ENCODE measurements at regions not wholly inside any gene's neighbourhood (a gene's known extent, or its start where the extent isn't known, plus 50 kb on each side); places are given as distances from the start of the nearest gene placed in this dataset.

DNA sequence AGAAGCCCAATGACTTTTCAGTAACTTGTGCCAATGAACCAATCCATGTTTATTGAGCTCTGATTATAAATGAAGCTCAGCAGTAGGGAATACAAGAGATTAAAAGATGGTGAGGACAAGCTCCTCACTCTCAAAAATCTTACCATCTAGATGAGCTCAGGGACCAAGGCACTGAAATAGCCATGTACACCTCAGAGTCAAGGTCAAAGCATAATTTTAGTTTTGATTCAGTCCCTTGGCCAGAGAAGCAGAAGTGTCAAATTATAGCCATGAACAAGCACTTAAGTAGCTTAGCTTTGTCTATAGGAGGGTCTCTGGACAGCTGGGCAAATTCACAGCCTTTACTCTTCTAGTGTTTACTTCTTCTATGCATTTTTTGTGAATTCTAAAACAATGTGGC, 131.0 kb upstream of the DTNBP1 start:
- Mint-ChIP-seq H3K36me3 (peaks cover 0 to 6% (median 5%) of the 10 kb centered on the region in 3 donors), H3K27me3 (ENCODE audit: low read depth in 3 of 3) (peaks cover 1 to 6% (median 3%) of the 10 kb centered on the region in 3 donors), H3K4me3 (no peak overlapping the region), H3K4me1 (no peaks in the 10 kb centered on the region), H3K27ac (no peak overlapping the region), H3K9me3 (peaks cover 6 to 13% (median 11%) of the 10 kb centered on the region in 6 donors)
- DNase-seq, result no peak

DNA sequence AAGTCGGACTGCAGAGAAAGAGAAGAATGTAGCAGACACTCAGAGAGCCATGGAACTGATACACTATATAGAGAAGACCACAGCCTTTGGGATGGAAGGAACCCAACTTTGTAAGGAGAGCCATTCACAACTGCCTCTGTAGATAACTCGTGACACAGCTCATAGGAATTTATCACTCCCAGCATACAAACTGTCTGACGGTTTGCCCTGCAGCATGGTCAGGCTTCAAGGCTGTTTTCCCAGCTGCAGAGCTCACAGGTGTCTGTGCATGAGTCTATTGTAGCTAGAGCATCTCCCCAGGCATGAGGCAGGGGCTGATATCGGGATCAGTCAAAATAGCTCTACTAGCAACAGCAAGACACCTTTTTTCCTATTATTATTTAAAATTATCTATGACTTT, 130.5 kb upstream of the DTNBP1 start:
- no peak overlapping the region for H3K4me3 Mint-ChIP-seq
- peaks cover 4 to 11% (median 9%) of the 10 kb centered on the region in 6 donors for H3K9me3 Mint-ChIP-seq
- no peak for DNase-seq
- H3K27me3 Mint-ChIP-seq (ENCODE audit: low read depth in 3 of 3), result peaks cover 2 to 6% (median 3%) of the 10 kb centered on the region in 3 donors
- no peak overlapping the region for H3K27ac Mint-ChIP-seq
- no peaks in the 10 kb centered on the region for H3K4me1 Mint-ChIP-seq
- H3K36me3 Mint-ChIP-seq, result peaks cover 0 to 9% (median 6%) of the 10 kb centered on the region in 3 donors

DNA sequence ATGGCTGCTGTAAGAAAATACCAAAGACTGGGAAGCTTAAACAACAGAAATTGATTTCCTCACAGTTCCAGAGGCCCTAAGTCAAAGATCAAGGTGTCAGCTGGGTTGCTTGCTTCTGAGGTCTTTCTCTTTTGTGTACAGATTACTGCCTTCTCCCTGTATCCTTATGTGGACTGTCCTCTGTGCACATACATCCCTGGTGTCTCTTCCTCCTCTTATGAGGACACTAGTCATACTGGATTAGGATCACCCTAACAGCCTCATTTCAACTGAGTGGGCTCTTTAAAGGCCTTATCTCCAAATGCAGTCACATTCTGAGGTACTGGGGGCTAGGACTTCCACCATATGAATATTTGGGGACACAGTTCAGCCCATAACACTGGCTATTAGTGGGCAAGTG, 130.0 kb upstream of the DTNBP1 start:
- DNase-seq, result no peak
- peaks cover 0 to 12% (median 6%) of the 10 kb centered on the region in 3 donors for H3K36me3 Mint-ChIP-seq
- no peaks in the 10 kb centered on the region for H3K4me1 Mint-ChIP-seq
- no peak overlapping the region for H3K4me3 Mint-ChIP-seq
- no peak overlapping the region for H3K27ac Mint-ChIP-seq
- H3K9me3 Mint-ChIP-seq, result peaks cover 3 to 9% (median 6%) of the 10 kb centered on the region in 6 donors
- peaks cover 2 to 6% (median 3%) of the 10 kb centered on the region in 3 donors for H3K27me3 Mint-ChIP-seq (ENCODE audit: low read depth in 3 of 3)

DNA sequence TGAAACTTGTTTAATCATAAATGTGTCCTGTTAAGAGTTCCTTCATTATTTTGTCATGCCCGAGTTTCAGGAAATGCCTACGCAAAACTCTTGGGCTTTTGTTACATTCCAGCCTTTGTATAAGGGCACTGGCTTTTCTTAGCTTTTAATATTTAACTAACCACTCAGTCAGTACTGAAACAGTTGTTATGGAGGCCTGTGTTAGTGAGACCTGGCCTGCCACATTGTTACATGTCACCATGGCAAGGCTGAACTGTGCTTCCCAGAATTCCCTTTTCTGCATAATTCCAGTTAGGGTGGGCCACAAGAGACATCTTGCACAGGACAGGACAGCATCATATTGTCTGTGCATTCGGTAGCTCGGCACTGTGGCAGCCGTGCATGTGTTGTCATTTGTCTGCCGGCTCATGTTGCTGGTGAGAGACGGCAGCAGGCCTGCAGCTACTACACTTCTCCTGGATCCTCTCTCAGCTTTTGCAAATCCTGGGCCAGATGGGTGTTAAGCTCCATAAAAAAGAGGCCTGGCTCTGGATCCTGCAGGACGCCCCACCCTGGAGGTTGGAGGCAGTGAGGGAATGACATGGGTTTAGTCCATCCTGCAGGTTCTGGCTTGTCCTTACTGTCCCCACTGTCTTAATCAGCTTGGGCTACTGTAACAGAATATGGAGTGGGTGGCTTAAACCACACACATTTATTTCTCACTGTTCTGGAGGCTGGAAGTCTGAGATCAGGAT, 128.8 kb upstream of the DTNBP1 start:
- H3K36me3 Mint-ChIP-seq, result peaks cover 0 to 11% (median 0%) of the 10 kb centered on the region in 3 donors
- H3K27ac Mint-ChIP-seq, result no peak overlapping the region
- DNase-seq, result no peak
- H3K4me1 Mint-ChIP-seq, result no peaks in the 10 kb centered on the region
- H3K27me3 Mint-ChIP-seq (ENCODE audit: low read depth in 3 of 3), result peaks cover 0 to 2% (median 2%) of the 10 kb centered on the region in 3 donors
- peaks cover 0 to 3% (median 0%) of the 10 kb centered on the region in 6 donors for H3K9me3 Mint-ChIP-seq
- H3K4me3 Mint-ChIP-seq, result no peak overlapping the region

DNA sequence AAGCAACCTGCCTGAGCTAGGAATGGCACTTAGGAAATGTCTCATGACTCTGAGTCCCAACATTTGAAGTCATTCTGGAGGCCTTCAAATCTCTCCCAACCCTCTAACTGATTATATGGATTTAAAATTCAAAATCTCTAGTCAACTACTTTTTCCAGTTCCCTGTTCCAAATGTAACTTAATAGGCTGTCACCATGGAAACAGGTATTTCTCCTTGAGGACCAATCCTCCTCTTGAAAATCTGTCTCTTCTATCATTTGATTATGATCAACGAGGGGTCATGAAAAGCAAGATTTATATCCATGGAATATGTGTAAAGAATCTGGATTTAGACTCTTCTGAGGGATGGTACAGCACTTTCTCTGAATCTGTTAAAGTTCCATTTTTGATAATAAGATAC, 127.3 kb upstream of the DTNBP1 start:
- no peak overlapping the region for H3K27ac Mint-ChIP-seq
- peaks cover 0 to 2% (median 0%) of the 10 kb centered on the region in 3 donors for H3K27me3 Mint-ChIP-seq (ENCODE audit: low read depth in 3 of 3)
- no peak for DNase-seq
- H3K4me3 Mint-ChIP-seq, result no peak overlapping the region
- H3K4me1 Mint-ChIP-seq, result no peaks in the 10 kb centered on the region
- peaks cover 0 to 3% (median 0%) of the 10 kb centered on the region in 6 donors for H3K9me3 Mint-ChIP-seq
- H3K36me3 Mint-ChIP-seq, result peaks cover 0 to 11% (median 0%) of the 10 kb centered on the region in 3 donors

DNA sequence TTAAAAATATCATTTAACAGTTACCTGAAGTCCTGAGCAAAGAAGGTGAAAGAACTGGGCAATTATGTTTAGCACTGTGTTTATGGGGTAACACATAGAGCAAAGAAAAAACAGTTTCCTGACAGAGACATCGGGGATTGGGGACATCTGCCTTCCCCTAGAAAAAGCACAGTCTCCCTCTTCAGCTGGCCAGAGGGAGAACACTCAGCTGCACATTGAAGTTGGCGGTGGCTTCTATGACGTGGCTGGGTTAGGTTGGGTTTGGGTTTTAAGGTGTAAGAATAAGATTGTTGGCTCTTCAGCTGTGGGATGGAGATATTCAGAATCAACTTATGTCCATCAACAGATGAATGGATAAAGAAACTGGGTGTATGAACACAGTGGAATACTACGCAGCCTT, 124.0 kb upstream of the DTNBP1 start:
- Mint-ChIP-seq H3K4me1 (no peaks in the 10 kb centered on the region), H3K4me3 (no peak overlapping the region), H3K27ac (no peak overlapping the region), H3K9me3 (peaks cover 0 to 3% (median 0%) of the 10 kb centered on the region in 6 donors), H3K36me3 (peaks cover 0 to 14% (median 0%) of the 10 kb centered on the region in 3 donors), H3K27me3 (ENCODE audit: low read depth in 3 of 3) (peaks cover 0 to 2% (median 2%) of the 10 kb centered on the region in 3 donors)
- DNase-seq, result no peak

DNA sequence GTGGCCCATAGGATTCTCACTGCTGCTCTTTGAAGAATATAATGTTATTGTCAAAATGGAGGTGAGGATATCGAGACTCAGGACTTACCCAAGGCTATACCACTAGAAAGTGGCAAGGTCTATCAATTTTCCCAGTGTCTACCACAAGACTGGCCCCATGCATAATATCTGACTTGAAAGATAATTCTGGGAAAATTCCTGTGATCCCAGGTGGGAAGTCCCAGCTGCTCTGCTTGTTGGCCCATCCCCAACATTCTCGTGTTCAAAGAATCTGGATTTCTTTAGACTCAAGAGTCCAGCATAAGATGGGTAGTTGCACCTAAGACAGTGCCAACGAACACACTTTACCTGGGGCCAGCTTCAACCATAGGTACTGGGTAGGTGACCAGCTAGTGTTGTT, 120.7 kb upstream of the DTNBP1 start:
- H3K4me1 Mint-ChIP-seq, result no peaks in the 10 kb centered on the region

DNA sequence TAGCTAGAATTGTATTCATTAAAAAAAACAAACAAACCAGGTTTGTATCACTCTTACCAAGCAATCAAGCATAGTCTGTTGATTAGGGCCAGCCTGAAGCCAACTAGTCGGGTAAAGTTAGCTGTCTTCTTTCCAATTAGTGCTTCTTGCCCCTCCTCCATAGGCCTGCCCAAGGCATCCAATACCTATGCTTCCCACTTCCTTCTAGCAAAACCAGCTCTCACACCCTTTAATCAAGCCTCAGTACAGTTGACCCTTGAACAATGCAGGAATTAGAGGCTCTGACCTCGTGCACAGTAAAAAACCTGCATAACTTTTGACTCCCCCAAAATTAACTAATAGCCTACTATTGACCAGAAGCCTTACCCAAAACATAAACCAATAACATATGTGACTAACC, 119.1 kb upstream of the DTNBP1 start:
- H3K4me1 Mint-ChIP-seq, result no peaks in the 10 kb centered on the region

More for the DNA sequence above, 120.7 kb upstream of the DTNBP1 start:
- H3K4me3 Mint-ChIP-seq, result no peak overlapping the region
- no peak overlapping the region for H3K27ac Mint-ChIP-seq
- no peaks in the 10 kb centered on the region for H3K9me3 Mint-ChIP-seq
- H3K36me3 Mint-ChIP-seq, result peaks cover 0 to 12% (median 0%) of the 10 kb centered on the region in 3 donors
- DNase-seq, result no peak
- H3K27me3 Mint-ChIP-seq (ENCODE audit: low read depth in 3 of 3), result peaks cover 0 to 2% (median 0%) of the 10 kb centered on the region in 3 donors

DNA sequence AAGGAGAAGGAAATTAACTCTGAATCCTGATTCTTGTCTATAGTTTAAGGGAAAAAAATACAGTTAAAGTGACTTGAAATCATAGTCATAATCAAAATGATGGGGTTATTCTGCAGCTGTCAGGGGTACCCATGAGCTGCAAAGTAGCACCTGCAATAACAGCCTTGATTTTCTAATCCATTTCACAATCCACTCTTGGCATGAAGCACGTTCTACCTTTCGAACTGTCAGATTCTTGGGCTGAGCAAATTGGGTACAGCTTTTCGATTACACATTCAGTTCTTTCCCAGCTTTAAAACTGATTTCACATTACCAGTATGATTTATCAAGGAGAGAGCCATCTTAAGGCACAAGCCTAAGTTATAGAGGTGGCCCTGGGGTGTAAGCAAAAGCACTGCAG, 118.5 kb upstream of the DTNBP1 start:
- H3K4me3 Mint-ChIP-seq, result no peak overlapping the region
- H3K4me1 Mint-ChIP-seq, result no peaks in the 10 kb centered on the region
- H3K9me3 Mint-ChIP-seq, result no peaks in the 10 kb centered on the region
- H3K27me3 Mint-ChIP-seq (ENCODE audit: low read depth in 3 of 3), result peaks cover 0 to 2% (median 2%) of the 10 kb centered on the region in 3 donors
- H3K27ac Mint-ChIP-seq, result no peak overlapping the region
- DNase-seq, result no peak
- H3K36me3 Mint-ChIP-seq, result peaks cover 0 to 3% (median 0%) of the 10 kb centered on the region in 3 donors

More for the DNA sequence above, 119.1 kb upstream of the DTNBP1 start:
- no peak overlapping the region for H3K4me3 Mint-ChIP-seq
- no peaks in the 10 kb centered on the region for H3K9me3 Mint-ChIP-seq
- H3K27me3 Mint-ChIP-seq (ENCODE audit: low read depth in 3 of 3), result peaks cover 0 to 2% (median 2%) of the 10 kb centered on the region in 3 donors
- peaks cover 0 to 4% (median 0%) of the 10 kb centered on the region in 3 donors for H3K36me3 Mint-ChIP-seq
- no peak for DNase-seq
- no peak overlapping the region for H3K27ac Mint-ChIP-seq

DNA sequence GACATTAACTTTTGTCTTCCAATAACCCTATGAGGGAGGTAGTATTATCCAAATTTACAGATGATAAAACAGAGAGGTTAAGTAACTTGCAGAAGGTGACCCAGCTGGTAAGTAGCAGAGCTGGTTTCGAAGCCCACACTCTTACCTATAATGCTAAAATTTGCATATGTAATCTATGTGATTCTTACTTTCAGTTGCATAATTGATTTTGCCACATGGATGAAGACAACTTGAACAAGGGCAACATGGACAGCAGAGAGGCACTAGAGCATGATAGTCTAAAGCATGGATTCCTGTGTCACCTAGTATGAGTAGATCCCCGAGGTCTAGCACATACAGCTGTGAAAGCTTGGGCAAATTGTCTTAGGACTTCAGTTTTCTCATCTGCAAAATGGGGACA, 117.6 kb upstream of the DTNBP1 start:
- Mint-ChIP-seq H3K9me3 (no peaks in the 10 kb centered on the region), H3K27ac (no peak overlapping the region), H3K4me3 (no peak overlapping the region), H3K36me3 (peaks cover 0 to 3% (median 0%) of the 10 kb centered on the region in 3 donors), H3K4me1 (no peaks in the 10 kb centered on the region), H3K27me3 (ENCODE audit: low read depth in 3 of 3) (peaks cover 0 to 2% (median 2%) of the 10 kb centered on the region in 3 donors)
- DNase-seq, result no peak

DNA sequence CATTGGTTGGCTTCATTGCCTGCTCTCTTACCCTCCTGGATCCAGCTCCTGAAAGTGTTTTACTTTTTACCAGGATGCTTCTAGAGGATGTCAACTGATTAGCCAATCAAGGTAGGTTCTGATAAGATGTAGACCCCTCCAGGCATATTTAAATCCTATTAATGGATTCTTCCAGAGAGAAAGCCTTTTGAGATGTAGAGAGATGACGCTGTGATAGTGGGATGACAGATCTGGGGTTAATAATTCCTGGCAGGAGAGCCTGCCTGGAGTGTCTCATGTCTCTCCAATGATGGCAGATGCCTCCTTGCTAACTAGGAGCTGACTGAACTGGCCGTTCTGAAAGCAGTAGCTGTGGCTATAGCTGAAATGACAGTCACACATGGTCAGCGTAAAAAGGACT, 116.9 kb upstream of the DTNBP1 start:
- Mint-ChIP-seq H3K4me3 (no peak overlapping the region), H3K27me3 (ENCODE audit: low read depth in 3 of 3) (peaks cover 0 to 2% (median 2%) of the 10 kb centered on the region in 3 donors), H3K36me3 (peaks cover 0 to 3% (median 0%) of the 10 kb centered on the region in 3 donors), H3K27ac (no peak overlapping the region), H3K4me1 (no peaks in the 10 kb centered on the region), H3K9me3 (no peaks in the 10 kb centered on the region)
- no peak for DNase-seq

DNA sequence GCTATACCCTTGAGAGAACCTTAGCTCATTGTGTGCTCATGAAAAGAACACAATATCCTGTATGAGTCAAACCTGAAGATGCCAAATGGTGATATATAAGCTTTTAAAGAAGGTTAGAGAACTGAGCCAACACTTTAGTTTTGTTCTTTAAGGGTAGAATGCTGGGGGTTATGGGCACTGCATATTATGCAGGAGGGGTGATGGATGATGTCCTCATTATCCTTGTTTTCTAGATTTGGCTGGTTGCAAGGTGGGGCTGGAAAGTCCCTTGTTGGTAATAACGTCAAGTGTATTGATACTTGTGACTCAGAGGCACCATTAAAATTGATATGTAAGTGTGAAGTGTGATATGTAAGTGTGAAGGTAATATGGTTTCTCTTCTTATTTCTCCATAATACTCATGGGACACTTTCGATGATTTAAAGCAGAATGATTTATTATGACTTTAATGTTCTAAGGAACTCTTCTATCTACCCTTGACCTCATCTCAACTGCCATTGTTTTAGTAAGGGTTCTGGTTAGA, 113.7 kb upstream of the DTNBP1 start:
- no peak for DNase-seq
- Mint-ChIP-seq H3K4me1 (no peaks in the 10 kb centered on the region), H3K36me3 (no peaks in the 10 kb centered on the region)

DNA sequence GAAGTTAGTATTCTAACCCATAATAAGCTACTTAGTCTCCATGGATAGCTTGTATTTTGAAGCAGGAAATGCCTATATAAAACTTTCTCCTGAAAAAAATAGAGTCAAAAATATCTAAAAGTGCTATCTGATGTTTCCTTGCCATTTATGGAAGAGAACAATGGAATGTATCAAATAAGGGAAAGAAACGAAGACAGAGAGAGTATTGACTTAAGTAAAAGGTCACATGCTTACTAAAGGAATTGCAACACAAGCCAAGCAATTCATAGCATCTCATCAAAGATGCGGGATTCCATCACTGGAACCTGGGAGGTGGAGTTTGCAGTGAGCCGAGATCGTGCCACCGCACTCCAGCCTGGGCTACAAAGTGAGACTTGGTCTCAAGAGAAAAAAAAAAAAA, 112.9 kb upstream of the DTNBP1 start:
- H3K4me3 Mint-ChIP-seq, result no peak overlapping the region
- H3K27ac Mint-ChIP-seq, result no peak overlapping the region
- DNase-seq, result no peak
- H3K9me3 Mint-ChIP-seq, result no peaks in the 10 kb centered on the region
- no peaks in the 10 kb centered on the region for H3K36me3 Mint-ChIP-seq
- no peaks in the 10 kb centered on the region for H3K4me1 Mint-ChIP-seq
- peaks cover 0 to 5% (median under 1%) of the 10 kb centered on the region in 3 donors for H3K27me3 Mint-ChIP-seq (ENCODE audit: low read depth in 3 of 3)

More for the DNA sequence above, 113.7 kb upstream of the DTNBP1 start:
- Mint-ChIP-seq H3K27me3 (ENCODE audit: low read depth in 3 of 3) (peaks cover 0 to 5% (median 0%) of the 10 kb centered on the region in 3 donors), H3K4me3 (no peak overlapping the region), H3K9me3 (no peaks in the 10 kb centered on the region), H3K27ac (no peak overlapping the region)

DNA sequence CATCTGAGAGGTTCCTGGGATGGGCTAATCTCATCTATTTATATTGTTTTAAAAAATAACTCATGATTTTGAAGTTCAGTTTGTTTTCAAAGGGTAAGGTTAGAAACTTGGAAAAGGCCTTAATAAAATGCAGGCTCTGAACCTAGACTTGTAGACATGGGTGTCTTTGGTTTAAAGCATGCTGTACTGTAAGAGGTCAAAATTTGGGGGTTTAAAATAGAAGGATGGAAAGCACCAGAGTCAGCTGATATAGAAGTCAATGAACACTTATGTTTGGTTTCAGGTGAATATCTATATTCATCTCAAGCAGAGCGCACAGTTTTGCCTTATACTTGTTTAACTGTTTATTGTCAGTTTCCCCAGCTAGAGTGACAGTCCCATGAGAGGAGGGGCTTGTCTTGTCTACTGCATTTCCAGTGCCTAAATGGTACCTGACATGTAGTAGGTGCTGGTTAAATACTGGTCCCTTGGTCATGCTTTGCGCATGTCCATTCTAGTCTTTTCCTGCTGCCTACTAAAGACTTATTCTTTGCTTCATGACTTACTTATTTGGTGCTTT, 112.3 kb upstream of the DTNBP1 start:
- Mint-ChIP-seq H3K36me3 (no peaks in the 10 kb centered on the region), H3K27ac (no peak overlapping the region), H3K4me1 (no peaks in the 10 kb centered on the region), H3K9me3 (no peaks in the 10 kb centered on the region), H3K27me3 (ENCODE audit: low read depth in 3 of 3) (peaks cover 0 to 5% (median 1%) of the 10 kb centered on the region in 3 donors), H3K4me3 (no peak overlapping the region)
- DNase-seq, result no peak
